H1 (cell line): ENCODE measurements at regions not wholly inside any gene's neighbourhood (a gene's known extent, or its start where the extent isn't known, plus 50 kb on each side); places are given as distances from the start of the nearest gene placed in this dataset.

Experiments
- RXRA ChIP-seq: IDR thresholded peaks from 2 replicates; pipeline ENCODE4 v1.6.1; 2011; ENCODE audit warnings: low read depth, mild to moderate bottlenecking, low read length, moderate library complexity; ENCODE audit not compliant: insufficient read depth
- USF2 ChIP-seq: IDR thresholded peaks from 2 replicates; pipeline ENCODE4 v1.6.1; 2011; ENCODE audit warnings: low read length, improper control_type of control experiment

GRCh38 chr10:3346851-3347250 lies 174.3 kb upstream of the PITRM1 start (continued):
- TF ChIP-seq RXRA (no peak), USF2 (no peak)
- TF ChIP-seq, all 59 proteins: peak for 0
